ENCODE measurements at regions not wholly inside any gene's neighbourhood (a gene's known extent, or its start where the extent isn't known, plus 50 kb on each side); places are given as distances from the start of the nearest gene placed in this dataset.
"Not testable (repeated sequence)": the region's sequence is repeated elsewhere in the genome, so short reads cannot be mapped to it uniquely, and the experiment has no call there.

DNA sequence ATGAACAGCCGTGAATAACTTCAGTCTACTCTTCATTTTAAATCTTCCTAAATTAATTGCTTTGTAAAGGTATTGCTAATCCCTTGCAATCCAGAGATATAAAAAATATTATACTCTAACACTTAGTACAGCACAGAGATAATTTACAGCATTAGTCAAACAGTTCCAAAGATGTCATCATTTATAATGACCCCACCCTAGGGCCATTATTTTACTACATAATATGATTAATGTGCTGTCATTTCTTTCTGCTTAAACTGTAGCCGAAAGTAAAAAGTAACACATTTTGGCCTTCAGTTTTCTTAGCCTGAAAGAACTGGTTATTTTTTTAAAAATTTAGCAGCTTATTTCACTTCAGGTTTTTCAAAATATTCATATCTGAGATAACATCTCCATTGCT lies 256.3 kb upstream of the RFC3 start:
- no peak for DNase-seq

DNA sequence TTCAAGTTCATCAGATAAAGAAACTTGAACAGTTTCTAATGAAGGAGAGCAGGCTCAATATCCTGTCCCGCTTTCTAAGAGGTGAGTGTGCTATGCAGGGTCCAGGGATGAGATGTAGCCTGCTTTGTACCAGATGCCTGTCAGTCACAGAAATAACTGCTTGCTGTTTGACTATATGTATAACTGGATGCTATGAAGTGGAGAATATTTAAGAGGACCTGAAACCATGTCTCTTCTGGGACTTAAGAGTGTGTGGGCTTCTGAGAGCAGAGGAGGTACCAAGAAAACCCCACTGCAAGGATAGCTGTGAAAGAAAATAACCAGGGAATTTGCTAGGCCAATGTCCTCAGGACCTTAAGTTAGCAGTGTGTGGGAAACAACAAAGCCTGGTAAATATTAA lies 246.3 kb upstream of the RFC3 start:
- DNase-seq = no peak

DNA sequence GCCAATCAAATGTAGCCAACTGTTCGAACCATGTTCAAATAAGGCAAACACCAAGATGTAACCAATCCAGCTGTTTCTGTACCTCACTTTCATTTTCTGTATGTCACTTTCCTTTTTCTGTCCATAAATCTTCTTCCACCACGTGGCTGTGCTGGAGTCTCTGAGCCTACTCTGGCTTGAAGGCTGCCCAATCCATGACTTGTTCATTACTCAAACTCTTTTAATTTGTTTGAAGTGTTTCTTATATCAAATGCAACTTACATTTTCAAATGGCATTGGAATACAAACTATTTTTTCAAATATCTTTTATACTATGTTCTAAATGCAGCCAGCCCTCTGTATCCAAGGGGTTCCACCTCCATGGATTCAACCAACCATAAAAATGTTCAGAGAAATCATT lies 245.6 kb upstream of the RFC3 start:
- not testable (repeated sequence) for DNase-seq

DNA sequence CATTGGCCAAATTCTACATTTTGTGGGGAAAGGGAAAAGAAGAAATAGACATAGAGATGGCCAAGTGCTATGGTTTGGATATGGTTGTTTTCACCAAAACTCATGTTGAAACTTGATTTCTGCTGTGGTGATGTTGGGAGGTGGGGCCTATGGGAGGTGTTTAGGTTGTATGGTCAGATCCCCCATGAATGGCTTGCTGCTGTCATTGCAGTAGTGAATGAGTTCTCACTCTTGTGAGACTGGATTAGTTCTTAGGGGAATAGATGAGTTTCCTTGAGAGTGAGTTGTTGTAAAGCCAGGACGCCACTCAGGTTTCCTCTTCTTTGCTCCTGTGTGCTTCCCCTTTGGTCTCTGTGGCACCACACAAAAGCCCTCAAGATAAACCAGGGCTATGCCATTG lies 242.6 kb upstream of the RFC3 start:
- DNase-seq = no peak

DNA sequence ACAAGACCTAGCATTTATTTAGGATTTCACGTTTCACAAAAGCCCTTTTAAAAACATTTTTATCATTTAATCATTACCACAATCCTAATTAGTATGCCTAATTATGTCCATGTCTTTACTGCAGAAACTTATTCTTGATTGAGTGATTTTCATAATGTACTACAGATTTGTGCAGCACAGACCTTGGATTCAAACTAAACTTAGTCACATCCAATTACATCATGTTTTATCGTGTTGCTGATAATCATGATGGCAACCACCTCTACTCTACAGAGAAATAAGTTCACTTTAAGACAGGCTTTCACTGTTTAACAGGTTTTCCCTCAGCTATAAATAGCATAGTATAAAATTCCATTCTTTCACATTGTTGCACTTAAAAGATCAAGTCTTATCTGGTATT lies 240.9 kb upstream of the RFC3 start:
- DNase-seq = no peak

DNA sequence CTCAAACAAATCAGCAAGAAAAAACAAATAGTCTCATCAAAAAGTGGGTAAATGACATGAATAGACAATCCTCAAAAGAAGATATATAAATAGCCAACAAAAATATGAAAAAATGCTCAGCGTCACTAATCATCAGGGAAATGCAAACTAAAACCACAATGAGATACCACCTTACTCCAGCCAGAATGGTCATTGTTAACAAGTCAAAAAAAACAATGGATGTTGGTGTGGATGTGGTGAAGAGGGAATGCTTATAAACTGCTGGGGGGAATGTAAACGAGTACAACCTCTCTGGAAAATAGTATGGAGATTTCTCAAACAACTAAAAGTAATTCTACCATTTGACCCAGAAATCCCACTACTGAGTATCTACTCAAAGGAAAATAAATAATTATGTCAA lies 239.2 kb upstream of the RFC3 start:
- no peak for DNase-seq

DNA sequence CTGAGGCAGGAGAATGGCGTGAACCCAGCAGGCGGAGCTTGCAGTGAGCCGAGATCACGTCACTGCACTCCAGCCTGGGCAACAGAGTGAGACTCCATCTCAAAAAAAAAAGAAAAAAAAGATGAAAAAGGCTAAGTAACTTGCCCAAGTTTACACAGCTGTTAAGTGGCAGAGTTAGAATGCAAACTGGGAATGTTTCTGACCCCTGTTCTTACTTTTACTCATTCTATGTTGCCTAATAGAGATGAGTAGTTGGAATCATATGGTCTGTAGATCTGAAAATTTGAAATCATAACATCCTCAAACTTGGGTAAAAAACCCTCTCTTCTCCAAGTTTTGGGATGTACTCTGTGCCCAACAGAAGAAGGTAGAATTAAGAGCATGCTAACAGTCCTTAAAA lies 235.8 kb upstream of the RFC3 start:
- DNase-seq = no peak

DNA sequence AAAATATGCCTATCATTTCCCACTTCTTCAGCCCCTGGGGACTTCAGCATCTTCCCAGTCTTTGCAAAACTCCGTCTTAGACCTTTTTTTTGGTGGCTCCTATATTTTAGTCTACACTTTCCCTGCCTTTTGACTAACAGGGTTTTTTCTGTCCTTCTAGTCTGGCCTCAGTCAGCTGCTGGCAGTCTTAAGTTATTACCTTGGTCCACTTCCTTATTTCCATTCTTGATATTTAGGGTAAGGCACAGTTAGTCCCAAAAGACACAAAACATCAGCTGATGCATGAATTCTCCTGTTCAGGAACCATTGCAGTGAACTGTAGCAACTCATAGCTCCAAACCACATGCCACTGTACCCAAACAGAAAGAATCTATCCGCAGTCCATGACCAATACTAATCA lies 234.6 kb upstream of the RFC3 start:
- DNase-seq = no peak

DNA sequence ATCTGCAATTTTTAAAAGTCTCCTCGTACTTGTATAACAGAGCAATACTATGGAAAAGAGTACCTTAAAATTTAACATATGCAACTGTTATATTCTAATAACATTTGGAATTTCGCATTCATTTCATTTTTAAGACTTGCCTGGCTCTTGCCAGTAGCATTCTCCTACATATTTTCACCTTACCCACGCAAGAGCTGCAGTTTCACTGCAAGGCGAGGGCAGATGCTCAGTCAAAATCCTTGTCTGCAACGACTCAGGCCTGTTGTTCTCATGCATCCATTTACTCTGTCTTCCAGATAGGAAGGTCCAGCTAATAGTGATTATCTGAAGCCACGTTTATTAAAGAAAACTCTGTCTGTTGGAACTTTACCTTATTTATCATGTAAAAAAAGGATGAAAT lies 227.0 kb upstream of the RFC3 start:
- DNase-seq = no peak

DNA sequence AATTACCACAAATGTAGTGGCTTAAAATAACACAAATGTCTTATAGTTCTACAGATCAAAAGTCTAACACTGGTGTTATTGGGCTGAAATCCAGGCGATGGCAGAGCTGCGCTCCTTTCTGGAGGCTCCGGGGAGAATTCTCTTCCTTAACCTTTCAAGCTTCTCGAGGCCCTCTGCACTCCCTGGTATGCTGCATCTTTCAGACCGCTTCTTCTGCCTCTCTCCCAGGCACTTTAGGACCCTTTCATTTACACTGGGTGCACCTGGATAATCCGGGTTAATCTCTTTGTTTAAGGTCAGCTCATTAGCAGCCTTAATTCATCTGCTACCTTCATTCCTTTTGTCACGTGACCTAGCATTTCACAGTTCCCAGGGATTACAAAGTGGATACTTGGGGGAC lies 211.3 kb upstream of the RFC3 start:
- no peak for DNase-seq

DNA sequence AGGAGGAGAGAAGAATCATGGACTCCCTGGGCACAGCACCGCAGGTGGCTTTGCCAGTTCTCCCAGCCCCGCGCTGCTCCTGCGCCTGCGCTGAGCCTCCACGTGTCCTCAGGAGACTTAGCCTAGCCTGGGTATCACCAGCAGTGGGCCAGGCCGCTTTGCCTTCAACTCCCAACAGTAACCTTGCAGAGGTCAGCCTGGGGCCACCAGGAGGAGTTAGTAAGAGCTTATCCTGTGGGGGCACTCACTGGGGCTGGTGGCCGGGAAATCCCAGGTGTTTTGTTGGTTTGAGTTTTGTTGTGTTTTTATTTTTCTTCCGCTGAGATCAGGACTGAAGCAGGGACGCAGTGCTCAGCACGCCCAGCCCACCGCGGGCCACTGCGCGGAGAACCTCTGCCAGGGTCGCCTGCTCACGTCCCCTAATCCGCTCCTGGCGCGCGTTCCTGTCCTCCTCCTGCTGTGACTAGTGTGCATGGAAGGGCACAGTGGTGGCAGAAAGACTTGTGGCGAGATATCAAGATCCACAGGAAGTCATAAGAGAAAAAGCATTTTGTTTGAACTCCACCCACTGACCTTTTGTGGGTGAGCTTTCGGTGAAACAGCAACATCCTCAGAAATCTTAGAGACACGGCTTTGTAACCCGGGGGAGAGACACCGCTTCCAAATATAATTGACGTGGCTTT lies 207.4 kb upstream of the RFC3 start:
- peak; percentile 51 for DNase-seq

DNA sequence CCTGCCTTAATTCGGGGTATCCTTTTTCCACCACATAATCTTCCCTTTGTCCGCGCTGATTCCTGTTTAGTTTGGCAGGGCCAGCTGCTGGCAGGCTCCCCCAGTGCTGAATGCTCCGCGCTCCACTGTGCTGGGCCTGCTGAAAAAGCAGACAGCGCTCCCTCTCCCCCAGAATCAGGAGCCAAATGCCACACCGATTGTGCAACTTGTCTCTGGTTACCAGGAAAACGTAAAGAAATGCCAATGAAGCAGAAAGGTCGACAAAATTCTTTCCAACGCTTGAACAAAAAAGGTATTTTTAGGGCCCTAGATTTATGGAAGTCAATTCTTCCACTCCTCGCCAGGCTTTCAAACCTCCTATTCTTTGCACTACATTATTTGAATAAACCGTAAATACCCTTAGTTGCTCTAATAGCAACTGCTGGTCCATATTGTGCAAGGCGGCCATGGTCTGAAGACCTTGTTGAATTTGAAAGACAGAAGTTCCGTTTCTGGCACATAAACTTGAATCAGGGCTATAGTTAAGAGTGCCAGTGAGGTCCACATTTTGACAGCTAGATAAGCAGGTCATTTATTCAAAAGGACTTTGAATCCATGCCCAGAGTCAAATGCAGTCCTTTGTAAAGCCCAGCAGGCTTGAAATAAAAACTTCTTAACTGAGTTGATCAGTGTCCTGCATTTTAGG lies 206.7 kb upstream of the RFC3 start:
- peak; percentile 80 for DNase-seq

DNA sequence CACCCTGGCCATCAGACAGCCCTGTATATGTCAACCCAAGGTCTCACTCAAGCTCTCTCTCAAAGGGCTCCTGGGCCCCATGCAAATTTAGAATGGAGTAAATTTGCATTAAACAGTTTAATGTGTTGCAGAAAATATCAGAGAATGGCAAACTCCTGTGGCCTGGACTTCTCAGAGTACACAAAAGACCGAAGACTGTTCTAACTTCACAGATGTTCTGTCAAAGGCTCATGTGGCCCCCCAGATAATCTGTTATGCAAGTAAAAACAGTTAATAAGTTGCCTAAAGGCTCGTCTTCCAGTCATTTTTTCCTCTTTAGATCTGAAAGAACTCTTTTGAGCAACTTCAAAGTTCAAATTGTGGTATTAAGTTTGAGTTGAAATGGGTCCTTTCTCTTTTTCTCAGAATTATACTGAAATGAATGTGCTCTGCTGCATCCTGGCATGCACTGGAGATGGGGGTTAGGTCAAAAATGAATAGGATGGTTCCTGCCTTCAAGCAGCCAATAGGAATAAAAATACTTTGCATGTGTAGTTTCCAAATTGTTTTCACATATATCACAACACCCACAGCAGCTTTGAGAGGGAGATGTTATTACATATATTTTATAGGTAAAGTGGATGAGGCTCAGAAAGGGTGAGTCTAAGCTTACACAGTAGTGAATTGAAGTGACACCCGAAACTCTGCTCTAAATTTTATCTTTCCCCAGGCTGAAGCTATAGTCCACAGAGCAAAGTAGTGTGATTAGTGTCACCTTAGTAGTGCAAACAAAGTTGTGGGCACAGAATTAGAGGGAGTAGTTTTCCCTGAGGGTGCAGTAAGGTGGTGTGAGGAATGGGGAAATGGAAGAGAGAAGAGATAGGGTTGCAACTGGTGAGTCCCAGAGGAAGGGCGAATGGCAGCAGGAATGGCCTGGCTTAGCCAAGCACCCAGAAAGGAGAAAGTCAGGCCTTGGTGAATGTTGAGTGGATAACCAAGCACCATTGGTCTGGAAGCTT lies 205.0 kb upstream of the RFC3 start:
- DNase-seq = no peak

DNA sequence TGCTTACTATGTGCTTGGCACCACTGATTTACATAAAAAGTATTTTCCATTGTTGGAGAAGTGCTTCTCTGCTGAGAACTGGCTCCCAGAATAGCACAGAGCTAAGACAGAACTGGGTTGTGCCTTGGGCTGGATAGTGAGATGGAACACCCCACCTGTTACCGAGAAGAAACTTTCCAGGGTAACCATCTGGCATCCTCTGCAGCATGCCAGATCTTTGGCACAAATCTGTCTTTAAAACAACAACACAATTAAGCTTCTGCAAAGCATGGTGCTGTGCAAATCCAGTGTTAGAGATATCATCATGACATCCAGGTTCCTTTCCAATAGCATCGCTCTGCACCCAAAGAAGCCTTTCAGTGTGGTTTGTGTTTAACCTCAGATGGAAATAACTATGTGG lies 202.5 kb upstream of the RFC3 start:
- no peak for DNase-seq

DNA sequence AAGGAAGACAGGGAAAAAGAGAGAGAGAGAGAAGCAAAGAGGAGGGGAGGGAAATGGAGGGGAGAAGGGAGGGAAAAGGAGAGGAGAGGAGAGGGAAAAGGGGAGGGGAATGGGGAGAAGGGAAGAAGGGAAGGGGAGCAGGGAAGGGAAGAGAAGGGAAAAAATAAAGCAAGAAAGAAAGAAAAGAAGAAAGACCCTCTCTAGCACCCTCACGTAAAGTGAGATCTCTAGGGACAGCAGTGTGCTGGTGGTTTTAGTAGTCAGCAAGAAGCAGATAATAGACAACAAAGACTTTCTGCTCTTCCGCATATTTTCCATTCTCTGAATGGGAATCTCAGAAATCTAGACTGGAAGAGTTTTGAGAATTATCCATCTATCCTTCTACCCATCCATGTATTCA lies 201.8 kb upstream of the RFC3 start:
- no peak for DNase-seq

DNA sequence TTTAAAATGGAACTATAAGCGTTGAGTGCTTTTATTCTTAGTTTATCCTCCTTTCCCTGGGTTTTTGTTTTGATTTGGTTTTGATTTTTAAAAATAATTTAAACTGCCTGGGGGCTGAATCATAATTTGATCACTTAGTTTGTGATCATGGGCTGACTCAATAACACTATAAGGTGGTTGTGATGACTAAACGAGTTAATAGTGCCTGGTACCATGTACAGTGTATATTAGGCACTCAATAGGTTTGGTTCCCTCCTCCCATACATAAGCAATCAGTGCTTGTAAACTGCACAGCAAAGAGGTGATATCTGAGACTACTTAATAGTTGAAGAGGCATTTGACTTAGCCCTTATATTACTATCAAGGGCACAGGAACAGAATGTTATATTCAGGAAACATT lies 200.9 kb upstream of the RFC3 start:
- no peak for DNase-seq

DNA sequence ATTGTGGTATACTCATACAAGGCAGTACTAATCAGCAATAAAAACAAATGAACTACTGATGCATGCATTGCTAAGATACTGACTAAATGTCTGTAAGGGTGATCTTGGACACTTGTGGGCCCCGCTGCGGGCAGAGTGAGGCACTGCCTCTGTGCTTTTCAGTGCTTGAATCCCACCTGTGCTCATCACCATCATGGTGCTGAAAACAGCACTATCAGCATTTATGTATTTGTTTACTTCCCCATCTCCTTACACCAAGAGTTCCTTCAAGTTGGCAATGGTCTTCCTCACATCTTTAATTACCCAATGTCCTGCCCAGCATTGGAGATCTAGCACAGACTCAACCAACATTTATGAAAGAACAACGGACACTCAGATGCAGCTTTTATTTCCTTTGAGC lies 193.7 kb upstream of the RFC3 start:
- no peak for DNase-seq

DNA sequence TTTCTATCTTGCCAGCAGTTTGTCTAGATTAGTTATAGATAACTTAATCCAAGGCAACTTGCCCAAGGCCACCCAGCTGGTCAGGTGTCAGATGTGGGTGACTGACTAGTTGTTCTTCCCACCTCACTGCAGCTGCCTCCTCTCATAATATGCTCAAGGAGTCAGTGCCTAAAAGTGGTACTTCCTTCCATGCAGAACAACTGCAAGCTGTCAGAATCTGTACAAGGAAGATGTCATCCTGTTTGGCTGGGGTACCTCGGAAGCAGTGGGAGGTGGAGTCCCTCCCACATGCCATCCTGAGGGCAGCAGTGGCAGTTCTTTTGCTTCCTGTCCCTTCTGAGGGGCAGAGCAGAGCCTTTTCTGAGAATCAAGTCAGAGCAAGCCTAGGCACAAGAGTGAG lies 193.2 kb upstream of the RFC3 start:
- DNase-seq = no peak

DNA sequence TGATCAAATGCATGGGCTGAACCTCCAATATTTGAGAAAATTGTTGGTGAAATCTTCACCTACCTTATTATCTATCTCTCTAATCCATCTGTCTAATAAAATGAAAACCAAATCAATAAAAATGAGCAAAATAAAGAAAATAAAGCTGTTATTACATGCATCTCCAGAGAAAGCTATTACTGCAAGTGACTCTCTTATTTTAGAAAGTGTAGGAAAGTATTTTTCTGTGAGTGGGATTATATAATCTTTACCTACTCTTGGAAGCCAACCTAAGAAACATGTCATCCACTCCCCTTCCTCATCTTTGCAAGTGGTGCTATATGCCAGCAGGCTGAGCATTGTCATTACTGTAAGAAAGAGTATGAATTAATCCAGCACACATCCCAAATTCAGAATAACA lies 191.5 kb upstream of the RFC3 start:
- no peak for DNase-seq

DNA sequence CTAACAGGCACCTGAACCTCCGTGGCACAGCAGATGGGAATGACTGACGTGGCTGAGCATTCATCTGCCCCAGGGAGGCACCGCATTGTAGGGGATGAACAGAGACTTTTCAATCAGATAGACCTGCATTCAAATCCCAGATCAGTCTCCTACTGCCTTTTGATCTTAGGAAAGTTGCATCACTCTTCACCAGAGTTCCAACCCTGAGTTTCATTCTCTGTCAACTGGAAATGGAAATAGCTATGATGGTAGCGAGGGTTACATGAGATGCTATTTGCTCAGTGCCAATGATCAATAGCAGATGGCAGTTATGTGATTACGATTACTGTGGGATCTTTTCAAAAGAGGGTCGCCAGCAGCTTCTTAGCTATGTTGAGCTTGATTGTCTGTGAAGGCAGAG lies 189.3 kb upstream of the RFC3 start:
- DNase-seq = no peak

DNA sequence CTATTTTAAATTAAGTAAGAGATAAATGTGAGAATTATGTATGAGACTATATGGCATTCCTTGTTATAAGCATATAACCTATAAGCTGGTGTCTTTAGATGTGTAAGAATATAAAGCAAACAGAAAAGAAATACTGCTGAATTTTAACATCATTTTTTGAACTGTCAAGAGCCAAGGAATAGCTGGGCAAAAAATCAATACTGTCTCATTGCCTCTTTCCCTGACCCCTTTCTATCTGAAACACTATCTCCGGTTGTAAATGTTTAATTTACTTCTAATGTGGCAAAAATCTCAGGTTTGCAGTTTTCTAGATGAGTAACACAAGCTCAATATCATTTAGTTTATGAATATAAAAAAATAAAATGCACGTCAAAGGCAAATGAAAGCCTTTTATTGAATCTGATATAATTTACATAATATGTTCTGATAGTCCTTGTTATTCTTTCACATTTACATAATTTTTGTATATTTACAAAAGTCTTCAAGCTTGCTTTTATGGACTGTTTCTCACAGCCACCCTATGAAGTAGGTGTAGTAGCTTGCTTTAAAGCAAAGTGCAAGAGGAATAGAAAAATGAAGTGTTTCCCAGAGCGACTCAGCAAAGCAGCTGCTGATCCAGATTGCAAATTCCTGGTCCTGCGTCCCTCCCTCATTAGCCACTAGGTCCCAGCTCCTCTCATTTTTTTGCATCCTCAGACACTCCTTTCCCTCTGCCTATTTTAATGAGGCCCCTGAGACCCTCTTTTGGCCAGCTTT lies 188.2 kb upstream of the RFC3 start:
- DNase-seq = no peak

DNA sequence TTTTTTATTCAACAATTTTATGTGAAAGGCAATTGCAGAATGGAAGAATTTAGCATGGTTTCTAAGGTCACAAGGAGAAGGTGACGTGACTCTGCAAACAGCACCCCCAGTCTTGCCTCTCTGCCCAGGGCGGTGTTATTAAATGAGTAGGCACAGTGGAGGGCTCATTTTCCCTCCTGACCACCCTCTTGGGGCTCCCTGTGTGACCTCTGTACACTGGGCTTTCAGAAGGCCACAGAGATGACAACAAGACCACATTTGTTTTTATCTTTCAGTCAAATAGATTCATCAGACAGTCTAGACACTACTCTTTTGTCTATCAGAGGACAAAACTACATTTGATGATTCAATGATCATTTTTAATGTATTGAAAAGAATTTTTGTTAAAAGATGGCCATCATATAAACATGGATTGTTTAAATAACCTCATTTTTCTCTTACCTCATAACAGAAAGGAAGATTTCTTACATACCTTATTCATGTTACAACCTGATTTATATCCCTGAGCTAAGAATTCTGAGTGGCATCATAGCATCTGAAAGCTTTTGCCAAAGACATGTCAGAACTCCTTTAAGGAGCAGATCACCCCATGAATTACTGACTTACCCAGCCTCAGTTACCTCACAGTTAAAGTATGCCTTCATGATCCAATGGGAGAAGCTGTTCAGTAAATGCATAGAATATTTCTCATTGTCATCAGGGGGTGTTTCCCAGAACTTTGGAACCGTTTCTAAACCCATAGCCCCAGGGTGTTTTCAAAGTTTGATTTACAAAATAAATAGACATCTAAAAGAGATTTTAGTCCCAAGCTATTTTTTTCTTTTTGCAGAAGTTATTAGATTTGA lies 184.0 kb upstream of the RFC3 start:
- DNase-seq = no peak
